NOMO-1 (cell line): ENCODE measurements at regions not wholly inside any gene's neighbourhood (a gene's known extent, or its start where the extent isn't known, plus 50 kb on each side); places are given as distances from the start of the nearest gene placed in this dataset.

Experiments
- DNase-seq, 2 experiments: peaks; one replicate each; lab custom pipeline; 2025; ENCODE audit not compliant: unreplicated experiment in 2 of 2; lab: John Stamatoyannopoulos, UW

DNA sequence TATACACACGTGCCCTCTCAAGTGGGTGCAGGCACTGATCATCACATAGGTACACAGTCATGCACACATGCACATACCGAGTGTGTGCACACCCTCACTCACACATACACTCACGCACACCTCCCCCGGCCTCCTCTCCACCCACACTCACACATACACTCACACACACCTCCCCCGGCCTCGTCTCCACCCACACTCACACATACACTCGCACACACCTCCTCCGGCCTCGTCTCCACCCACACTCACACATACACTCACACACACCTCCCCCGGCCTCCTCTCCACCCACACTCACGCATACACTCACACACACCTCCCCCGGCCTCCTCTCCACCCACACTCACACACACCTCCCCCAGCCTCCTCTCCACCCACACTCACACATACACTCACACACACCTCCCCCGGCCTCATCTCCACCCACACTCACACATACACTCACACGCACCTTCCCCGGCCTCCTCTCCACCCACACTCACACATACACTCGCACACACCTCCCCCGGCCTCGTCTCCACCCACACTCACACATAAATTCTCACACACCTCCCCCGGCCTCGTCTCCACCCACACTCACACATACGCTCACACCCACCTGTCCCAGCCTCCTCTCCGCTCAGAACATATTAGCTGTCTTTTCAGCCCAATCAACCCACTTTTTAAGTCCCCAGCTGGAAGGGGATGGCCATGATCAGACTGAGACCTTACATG is 105.2 kb upstream of the VSTM2B start:
- DNase-seq: no peak

DNA sequence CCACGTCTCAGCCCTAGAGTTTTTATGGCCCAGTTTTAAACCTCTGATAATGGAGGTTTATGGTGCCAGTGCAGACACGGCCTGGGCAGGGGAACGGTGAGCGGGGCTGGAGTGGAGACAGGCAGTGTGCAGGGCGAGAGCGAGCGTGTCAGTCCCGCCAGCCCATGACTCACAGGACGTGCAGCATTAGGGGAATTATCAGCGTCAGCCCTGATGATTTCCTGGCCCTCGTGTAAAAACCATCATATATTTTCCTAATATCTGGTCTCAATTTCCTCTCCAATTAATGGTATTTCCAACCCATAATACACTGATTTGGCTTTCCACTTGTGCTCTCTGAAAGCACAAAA is 104.6 kb upstream of the VSTM2B start:
- DNase-seq: no peak

DNA sequence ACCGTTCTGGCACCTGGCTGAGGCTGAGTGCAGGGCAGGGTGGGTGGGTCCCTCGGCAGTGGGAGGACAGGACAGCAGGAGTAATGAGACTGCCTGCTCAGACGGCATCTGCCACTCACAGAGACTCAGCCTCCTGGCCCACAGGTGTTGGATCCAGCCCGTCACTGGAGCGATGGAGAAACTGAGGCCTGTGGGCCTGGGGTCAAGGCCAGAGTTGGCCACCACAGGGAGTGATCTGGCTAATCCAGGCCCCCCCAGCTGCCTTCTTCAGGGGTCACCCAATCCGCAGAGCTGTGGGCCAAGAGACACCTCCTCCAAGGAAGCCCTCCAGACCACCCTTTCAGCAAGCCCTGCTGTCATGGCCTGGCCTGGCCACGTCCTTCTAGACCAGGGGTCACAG is 103.7 kb upstream of the VSTM2B start:
- DNase-seq: no peak

DNA sequence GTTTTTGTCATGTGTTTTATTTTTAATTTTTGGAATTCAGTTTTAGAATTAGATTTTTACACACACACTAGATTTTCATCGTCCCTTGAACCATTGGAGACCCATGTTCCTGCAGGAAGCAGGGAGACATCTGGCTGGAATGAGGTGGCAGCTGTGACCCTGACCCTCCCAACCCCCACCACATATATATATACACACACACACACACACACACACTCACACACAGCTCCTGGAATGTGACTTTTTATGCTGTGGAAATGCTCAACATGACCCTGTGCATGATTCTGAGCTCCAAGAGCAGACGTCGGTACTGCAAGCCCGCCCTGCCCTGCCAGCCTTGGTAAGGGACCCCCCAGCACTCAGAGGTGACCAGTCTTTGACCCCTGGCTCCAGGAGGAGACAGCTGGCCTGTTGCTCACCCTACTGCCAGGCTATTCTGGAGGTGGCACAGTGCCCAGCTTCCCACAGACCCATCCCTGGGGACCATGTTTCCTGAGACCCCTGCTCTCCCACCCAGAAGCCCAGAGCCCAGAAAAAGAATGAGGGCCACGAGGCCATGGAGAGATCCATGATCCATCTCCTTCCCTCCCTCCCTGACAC is 103.2 kb upstream of the VSTM2B start:
- DNase-seq: no peak

DNA sequence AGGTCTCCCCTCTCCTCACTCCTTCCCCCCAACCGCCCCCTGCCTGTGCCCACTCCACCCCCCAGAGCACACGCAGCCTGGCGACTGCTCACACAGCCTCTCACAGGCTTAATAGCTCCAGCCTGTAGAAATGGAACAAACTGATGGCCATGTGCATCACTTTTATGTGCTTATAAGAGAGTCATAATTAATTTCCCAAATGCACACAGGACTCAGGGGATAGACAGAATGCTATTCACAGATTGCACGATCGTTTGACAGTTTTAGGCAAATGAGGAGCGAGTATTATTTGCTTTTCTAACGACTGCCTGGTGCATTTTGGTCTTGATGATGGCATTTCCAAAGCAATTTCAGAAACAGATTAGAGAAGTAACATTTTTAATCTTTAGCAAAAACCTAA is 97.7 kb upstream of the VSTM2B start:
- no peak for DNase-seq

DNA sequence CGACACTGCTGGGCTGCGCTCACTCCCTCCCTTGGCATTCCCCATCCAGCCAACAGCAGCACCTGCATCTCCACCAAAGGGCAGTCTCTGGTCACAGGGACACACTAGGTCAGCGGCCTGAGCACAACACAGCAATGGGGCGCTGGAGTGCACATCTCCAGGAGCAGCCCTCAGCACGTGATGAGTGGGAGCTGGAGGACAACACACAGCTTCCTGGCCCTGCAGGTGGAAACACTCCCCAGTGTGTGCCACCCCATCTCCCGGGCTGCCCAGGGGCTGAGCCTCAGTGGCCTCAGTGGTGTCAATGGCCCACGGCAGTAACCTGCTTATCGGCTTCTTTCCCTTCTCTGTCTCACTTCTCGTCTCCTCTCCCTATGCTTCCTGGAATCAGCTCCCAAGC is 96.8 kb upstream of the VSTM2B start:
- DNase-seq: no peak

DNA sequence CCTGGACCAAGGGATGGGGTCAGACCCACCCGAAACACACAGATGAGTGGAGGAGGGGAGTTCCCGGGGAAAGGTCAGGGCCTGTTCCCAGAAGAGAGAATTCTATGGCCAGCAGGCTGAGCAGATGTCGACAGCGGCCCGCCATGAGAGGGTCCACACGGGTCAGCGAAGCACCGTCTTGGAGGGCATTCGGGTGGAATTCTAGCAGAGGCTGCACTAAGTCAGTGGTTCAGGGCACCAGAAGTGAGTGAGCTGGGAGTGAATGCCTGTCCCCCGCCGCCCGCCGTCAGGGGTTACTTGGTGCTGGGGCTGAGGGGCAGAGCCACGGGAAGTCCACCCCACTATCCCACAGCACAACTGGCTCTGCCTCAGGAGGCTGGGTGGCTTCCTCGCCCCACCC is 96.2 kb upstream of the VSTM2B start:
- no peak for DNase-seq

DNA sequence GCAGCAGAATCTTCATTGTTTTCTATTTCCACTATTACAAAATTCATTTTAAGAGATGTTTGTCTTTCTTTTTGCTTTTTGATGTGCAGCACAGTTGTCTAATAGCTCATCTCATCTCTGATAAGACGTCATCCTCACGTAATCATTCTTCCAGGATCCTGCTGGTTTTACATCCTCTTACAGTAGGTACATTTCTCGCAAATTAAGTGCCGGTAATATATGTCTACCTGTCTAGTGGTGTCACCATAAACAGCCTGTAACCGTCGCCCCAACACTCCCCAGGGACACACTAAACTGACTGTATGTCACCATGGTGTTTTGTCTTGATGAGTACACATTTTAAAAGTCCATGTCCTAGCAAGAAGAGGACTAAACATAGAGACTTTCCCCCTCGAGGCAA is 94.5 kb upstream of the VSTM2B start:
- DNase-seq: no peak

DNA sequence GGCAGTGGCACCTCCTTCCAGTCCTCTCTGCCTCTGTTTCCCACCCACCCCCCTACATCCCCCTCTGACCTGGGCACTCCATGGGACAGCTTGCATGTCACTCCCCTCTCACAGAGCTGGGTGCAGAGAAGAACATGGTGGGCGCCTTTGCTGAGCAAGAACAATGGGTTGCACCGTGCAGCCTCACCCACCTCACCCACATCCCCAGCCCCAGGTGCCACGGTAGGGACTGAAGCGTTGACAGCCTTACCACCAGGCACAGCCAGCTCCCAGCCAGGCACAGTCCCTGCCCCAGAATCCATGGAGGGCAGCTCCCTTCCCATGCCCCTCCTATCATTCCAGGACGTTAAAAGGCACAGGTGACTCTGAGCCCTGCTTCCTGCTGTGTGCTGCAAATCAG is 93.1 kb upstream of the VSTM2B start:
- DNase-seq: no peak

DNA sequence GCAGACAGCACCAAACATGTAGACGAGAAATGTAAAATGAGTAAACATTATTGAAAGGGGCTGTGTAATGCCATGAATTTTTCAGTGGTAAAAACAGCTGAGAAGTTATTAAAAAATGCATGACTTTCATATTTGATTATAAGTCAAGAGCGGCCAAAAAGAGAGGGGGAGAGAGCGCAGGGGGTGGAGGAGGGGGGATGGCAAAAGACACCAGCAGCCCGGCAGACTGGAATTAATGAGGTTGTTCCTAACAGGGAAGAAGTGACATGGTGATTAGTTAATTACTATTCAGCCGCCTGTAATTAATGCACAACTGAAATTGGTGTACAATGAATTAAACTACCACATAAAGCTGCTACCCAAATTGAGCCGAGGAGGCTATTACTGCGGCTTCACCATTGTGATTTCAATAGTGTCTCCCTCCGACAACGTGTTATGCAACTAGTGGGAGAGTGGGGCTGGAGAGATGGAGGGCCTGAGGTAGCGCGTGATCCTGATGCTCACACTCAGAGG is 89.1 kb upstream of the VSTM2B start:
- DNase-seq: no peak

DNA sequence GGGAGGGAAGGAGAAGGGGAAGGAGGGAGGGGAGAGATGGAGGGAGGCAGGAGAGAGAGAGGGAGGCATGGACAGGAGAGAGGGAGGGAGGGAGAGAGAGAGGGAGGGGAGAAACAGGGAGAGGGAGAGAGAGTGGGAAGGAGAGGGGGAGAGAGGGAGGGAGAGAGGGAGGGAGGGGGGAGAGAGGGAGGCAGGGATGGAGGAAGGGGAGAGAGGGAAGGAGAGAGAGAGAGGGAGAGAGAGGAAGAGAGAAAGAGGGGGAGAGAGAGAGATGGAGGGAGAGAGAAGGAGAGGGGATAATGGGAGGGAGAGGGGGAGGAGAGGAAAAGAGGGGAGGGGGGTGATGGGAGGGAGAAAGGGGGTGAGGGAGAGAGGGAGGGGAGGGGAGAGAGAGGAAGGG is 86.8 kb upstream of the VSTM2B start:
- no peak for DNase-seq

DNA sequence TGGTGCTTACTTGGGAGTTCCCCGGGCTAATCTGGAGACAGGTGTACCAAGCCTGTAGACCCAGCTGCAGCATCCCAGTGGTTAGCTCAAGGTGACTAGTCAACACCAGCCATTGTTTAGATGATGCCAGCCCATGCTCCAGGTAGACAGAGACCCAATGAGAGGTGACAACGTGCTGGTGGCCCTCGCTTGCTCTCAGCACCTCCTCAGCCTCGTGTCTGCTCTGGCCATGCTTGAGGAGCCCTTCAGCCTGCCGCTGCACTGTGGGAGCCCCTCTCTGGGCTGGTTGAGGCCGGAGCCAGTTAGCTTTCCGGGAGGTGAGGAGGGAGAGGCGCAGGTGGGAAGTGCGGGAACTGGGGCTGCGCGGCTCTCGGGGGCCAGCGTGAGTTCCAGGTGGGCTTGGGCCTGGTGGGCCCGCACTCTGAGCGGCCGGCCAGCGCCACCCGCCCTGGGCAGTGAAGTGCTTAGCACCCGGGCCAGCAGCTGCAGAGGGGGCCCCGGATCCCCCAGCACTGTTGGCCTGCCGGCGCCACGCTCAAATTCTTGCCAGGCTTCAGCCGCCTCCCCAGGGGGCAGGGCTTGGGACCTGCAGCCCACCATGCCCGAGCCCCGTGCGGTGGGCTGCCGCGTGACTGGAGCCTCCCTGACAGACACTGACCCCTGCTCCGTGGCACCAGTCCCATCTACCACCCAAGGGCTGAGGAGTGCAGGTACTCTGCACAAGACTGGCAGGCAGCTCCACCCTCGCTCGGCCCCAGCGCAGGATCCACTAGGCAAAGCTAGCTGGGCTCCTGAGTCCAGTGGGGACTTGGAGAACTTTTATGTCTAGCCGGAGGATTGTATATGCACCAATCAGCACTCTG is 85.9 kb upstream of the VSTM2B start:
- no peak for DNase-seq

DNA sequence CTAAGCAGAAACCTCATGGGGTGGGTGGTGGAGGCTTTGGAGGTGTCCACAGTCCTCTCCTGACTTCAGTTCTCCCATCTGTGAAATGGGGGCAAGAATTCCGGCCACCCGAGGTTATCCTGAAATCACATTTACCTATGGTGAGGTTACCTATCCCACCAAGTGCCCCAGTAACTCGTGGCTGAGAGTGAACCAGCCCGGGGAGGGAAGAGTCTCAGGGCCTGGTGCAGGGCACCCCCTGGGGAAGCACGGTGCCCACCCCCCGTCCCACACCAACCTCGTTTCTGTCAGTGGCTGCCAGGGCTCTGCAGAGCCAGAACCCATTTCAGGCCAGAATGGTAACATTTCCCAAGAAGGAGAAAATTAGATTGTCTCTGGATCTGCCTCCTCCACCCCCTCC is 83.7 kb upstream of the VSTM2B start:
- DNase-seq: no peak

DNA sequence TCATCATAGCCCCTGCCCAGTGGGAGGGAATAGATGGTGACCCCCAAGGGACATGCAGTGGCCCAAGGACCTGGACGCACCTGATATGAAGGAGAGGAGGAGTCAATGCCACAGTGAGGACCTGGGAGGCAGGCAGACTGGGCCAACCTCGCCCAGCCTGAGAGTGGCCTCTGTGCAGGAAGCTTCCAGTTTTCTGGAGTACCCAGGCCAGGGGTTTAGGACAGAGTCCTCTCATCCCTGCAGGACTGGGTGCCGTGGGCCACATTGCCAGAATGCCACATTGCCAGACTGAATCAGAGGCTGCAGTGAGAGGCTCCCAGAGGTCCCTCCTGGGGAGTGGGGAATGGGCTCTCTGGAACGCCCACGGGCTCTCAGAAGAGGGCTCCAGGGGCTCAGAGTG is 82.9 kb upstream of the VSTM2B start:
- DNase-seq: no peak

DNA sequence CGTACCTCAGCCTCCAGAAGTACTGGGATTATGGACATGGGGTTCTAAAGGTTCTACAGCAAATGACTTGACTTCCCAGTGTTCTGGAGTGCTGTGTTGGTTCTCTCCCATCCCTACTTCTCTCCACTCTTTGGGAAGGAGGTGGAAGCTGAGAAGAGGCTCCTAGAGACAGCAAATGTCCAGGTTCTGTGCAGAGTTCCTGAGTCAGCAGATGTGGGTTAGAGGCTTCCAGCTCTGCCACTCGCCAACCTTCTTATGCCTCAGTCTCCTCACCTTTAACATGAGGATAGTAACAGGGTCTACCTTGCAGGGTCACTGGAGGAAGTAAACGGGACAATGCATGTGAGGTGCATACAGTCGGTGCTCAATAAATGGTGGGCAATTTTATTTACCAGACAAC is 80.5 kb upstream of the VSTM2B start:
- DNase-seq: no peak

DNA sequence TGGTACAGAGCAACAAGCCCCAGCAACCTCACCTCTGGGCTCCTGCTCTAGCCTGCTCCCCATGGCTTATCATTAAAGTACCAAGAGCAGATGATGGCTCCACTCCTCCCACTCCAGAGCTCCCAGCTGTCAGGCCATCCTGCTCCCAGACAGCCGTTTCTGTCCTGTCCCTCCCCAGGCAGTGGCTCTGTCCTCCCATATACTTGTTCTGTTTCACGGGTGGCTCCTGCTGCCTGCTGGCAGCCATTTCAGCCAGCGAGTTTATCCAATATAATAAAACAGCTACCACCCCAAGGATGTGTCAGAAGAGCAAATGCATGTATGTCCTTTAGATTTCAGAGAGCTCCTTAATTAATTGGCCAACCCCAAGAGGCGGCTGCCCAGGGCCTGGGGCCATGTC is 79.4 kb upstream of the VSTM2B start:
- no peak for DNase-seq

DNA sequence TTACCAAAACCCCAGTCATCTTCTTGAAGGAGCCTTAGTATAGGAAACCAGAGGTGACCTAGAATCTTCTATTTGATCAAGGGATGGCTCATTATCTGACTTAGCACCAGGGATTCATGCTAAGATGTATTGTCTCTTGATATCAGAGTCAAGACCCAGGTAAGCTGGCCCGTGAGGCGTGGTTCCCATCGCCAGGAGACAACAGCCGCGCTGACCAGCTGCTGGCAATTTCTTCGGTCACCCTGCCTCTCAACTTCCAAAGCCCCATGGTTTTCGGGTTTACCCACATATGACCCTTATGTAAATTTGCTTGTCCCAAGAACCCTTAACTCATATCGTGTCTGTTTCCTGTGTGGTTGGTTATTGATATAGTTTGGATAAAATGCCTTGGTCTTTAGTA is 77.7 kb upstream of the VSTM2B start:
- DNase-seq: no peak

DNA sequence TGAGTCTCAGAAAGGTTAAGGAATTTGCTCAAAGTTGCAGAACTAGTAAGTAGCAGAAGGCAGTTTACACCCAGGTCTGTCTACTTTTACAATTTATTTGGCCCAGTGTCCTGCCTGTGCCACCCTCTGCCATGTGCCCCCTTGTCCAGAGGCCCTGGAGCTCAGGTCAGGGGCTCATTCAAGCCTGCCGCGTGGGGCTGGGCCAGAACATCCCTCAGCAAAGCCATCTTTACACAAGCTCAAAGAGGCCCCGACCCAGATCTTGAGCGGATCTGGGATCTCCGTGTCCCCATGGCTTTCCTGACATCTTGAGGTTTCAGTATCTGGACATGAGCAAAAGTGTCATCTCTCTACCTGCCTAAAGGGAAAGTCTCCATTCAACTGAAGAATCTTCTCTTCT is 76.4 kb upstream of the VSTM2B start:
- DNase-seq: no peak

DNA sequence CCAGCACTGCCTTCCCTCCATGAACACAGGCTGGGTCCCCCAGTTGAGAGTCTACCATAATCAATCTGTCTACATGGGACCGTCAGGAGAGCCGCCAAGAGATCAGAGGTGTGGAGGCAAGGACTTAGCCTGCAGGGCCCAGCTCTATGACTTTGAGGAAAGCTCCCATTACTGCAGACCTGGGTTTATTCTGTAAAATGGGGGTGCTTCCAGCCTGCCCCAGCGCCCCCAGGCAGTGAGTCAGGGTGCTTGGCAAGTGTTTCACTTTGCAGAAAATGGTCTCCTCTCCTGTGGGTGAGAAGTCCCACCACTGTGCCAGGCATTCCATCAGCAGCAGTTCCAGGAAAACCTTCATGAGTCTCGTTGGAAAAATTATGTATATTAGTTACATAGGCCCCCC is 75.5 kb upstream of the VSTM2B start:
- DNase-seq: no peak

DNA sequence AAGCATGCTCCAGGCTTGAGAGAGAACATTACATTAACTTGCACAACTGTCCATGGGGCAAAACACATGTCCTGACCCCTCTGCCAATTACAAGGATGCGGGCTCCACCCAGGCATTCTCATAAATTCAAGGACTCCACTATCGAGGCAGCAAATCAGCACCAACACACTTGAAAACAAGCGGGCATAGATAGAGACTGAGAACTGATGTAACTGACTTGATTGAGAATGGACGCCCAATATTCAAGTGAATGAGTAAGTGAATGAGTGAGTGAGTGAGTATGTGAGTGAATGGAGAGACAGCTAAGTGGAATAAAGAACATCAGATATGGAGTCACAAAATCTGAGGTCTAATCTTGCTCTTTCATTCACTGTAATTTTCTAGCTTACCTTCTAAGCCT is 75.0 kb upstream of the VSTM2B start:
- no peak for DNase-seq

DNA sequence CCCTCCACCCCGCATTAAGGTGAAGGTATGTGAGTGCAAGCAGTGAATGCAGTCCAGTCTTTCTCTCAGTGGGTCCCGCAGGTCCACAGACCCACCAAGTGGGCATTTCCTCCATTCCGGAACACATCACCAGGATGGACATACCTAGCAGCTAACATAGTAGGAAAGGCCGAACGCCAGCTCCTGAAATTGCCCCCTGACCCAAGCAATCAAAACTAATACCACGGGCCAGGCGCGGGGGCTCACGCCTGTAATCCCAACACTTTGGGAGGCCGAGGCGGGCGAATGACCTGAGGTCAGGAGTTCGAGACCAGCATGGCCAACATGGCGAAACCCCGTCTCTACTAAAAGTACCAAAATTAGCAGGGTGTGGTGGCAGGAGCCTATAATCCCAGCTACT is 71.7 kb upstream of the VSTM2B start:
- no peak for DNase-seq

DNA sequence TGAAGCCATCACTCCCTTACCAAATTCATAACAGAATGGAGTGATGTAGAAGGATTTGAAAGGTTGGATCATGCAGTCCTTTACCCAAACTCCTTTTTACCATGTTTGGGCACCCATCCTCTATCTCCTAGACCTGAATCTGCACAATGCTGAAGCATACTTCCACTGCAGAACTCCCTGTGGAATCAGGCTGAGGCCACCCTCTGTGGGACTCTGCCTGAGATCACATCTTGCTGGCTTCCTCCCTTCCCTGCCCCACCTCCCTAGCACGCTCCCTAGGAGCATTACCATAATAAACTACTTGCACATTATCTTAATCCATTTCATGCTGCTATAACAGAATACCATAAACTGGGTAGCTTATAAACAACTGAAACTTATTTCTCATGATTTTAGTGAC is 68.4 kb upstream of the VSTM2B start:
- DNase-seq: no peak
